H9 (cell line): ENCODE measurements at regions not wholly inside any gene's neighbourhood (a gene's known extent, or its start where the extent isn't known, plus 50 kb on each side); places are given as distances from the start of the nearest gene placed in this dataset.

ENCODE experiments used
- DNase-seq: peaks from one replicate; pipeline ENCODE4 v3.0.0-alpha.2; 2017
- H2AFZ ChIP-seq: one replicate; pipeline ENCODE4 v1.6.1; 2013; ENCODE audit warnings: mild to moderate bottlenecking, low read length, control low read depth, moderate library complexity
- H2AK5ac ChIP-seq: 2 replicates; pipeline ENCODE4 v1.6.1; 2013; ENCODE audit warnings: low read length, control low read depth, mixed read lengths; ENCODE audit not compliant: insufficient read length
- H2BK120ac ChIP-seq: one replicate; pipeline ENCODE4 v1.6.1; 2013; ENCODE audit warnings: low read depth, mild to moderate bottlenecking, low read length, control low read depth, inconsistent platforms; ENCODE audit not compliant: poor library complexity, severe bottlenecking
- H2BK12ac ChIP-seq: 2 replicates; pipeline ENCODE4 v1.6.1; 2013; ENCODE audit warnings: low read length, control low read depth, mixed read lengths, low read depth; ENCODE audit not compliant: insufficient read length
- H2BK15ac ChIP-seq: 2 replicates; pipeline ENCODE4 v1.6.1; 2013; ENCODE audit warnings: low read depth, low read length, control low read depth
- H2BK20ac ChIP-seq: one replicate; pipeline ENCODE4 v1.6.1; 2013; ENCODE audit warnings: low read depth, mild to moderate bottlenecking, low read length, control low read depth, inconsistent platforms; ENCODE audit not compliant: poor library complexity, severe bottlenecking
- H2BK5ac ChIP-seq: 2 replicates; pipeline ENCODE4 v1.6.1; 2013; ENCODE audit warnings: low read length, control low read depth, mixed read lengths; ENCODE audit not compliant: insufficient read length
- H3K14ac ChIP-seq: 2 replicates; pipeline ENCODE4 v1.6.1; 2013; ENCODE audit warnings: low read length, control low read depth; ENCODE audit not compliant: insufficient read depth
- H3K18ac ChIP-seq: 2 replicates; pipeline ENCODE4 v1.6.1; 2013; ENCODE audit warnings: low read depth, mild to moderate bottlenecking, mixed read lengths, low read length, control low read depth; ENCODE audit not compliant: insufficient read length
- H3K23ac ChIP-seq: 2 replicates; pipeline ENCODE4 v1.6.1; 2013; ENCODE audit warnings: low read length, control low read depth, mixed read lengths, low read depth; ENCODE audit not compliant: insufficient read length
- H3K23me2 ChIP-seq: 2 replicates; pipeline ENCODE4 v1.6.1; 2013; ENCODE audit warnings: low read depth, mild to moderate bottlenecking, mixed read lengths, low read length, control low read depth; ENCODE audit not compliant: insufficient read length, poor library complexity, severe bottlenecking
- H3K27ac ChIP-seq: 2 replicates; pipeline ENCODE4 v1.5.1; 2013; ENCODE audit warnings: low read length, control low read depth, mixed read lengths, low read depth; ENCODE audit not compliant: insufficient read length
- H3K27me3 ChIP-seq: 2 replicates; pipeline ENCODE4 v1.6.1; 2013; ENCODE audit warnings: low read length, control low read depth, inconsistent platforms; ENCODE audit not compliant: insufficient read depth
- H3K4ac ChIP-seq: 2 replicates; pipeline ENCODE4 v1.6.1; 2013; ENCODE audit warnings: low read depth, mild to moderate bottlenecking, control low read depth, inconsistent platforms, low read length, moderate library complexity
- H3K4me1 ChIP-seq: 2 replicates; pipeline ENCODE4 v1.6.1; 2013; ENCODE audit warnings: low read length, control low read depth, inconsistent platforms; ENCODE audit not compliant: insufficient read depth
- H3K4me2 ChIP-seq: 2 replicates; pipeline ENCODE4 v1.6.1; 2013; ENCODE audit warnings: low read length, control low read depth, mixed read lengths; ENCODE audit not compliant: insufficient read length, insufficient read depth
- H3K56ac ChIP-seq: 2 replicates; pipeline ENCODE4 v1.6.1; 2013; ENCODE audit warnings: low read depth, mild to moderate bottlenecking, mixed read lengths, low read length, control low read depth; ENCODE audit not compliant: insufficient read length
- H3K79me1 ChIP-seq: 2 replicates; pipeline ENCODE4 v1.6.1; 2013; ENCODE audit warnings: low read depth, mild to moderate bottlenecking, moderate library complexity, low read length, control low read depth, inconsistent platforms; ENCODE audit not compliant: insufficient read depth, poor library complexity, severe bottlenecking
- H3K79me2 ChIP-seq: 2 replicates; pipeline ENCODE4 v1.6.1; 2013; ENCODE audit warnings: low read length, control low read depth, inconsistent platforms; ENCODE audit not compliant: insufficient read depth
- H3K9ac ChIP-seq: 2 replicates; pipeline ENCODE4 v1.6.1; 2013; ENCODE audit warnings: low read length, control low read depth, mixed read lengths; ENCODE audit not compliant: insufficient read length; ENCODE audit errors: extremely low read depth
- H3K9me3 ChIP-seq: one replicate; pipeline ENCODE4 v1.6.1; 2013; ENCODE audit warnings: low read depth, low read length, inconsistent platforms; ENCODE audit not compliant: control insufficient read depth
- H3T11ph ChIP-seq: one replicate; pipeline ENCODE4 v1.6.1; 2013; ENCODE audit warnings: mild to moderate bottlenecking, low read length, control low read depth, inconsistent platforms
- H4K20me1 ChIP-seq: one replicate; pipeline ENCODE4 v1.6.1; 2013; ENCODE audit not compliant: control insufficient read depth, insufficient read length, insufficient read depth
- H4K5ac ChIP-seq: 2 replicates; pipeline ENCODE4 v1.6.1; 2013; ENCODE audit warnings: low read depth, mild to moderate bottlenecking, mixed read lengths, low read length, control low read depth; ENCODE audit not compliant: insufficient read length
- H4K8ac ChIP-seq: replicated peaks from 2 replicates; pipeline ENCODE4 v1.6.1; 2013; ENCODE audit warnings: low read length, control low read depth, mixed read lengths, low read depth; ENCODE audit not compliant: insufficient read length
- H4K91ac ChIP-seq: 2 replicates; pipeline ENCODE4 v1.6.1; 2013; ENCODE audit warnings: low read depth, mild to moderate bottlenecking, moderate library complexity, mixed read lengths, low read length, control low read depth; ENCODE audit not compliant: insufficient read length
- H3K27ac Mint-ChIP-seq, 3 experiments: 2 replicates in 2 of 3; 3 replicates in 1 of 3; pipeline ENCODE4 v1.8.0; 2020 to 2021; ENCODE audit warnings: mixed read lengths in 3 of 3, mild to moderate bottlenecking in 1 of 3, moderate library complexity in 1 of 3
- H3K27me3 Mint-ChIP-seq: 2 replicates; pipeline ENCODE4 v1.8.0; 2021; ENCODE audit warnings: low read depth, mild to moderate bottlenecking, moderate library complexity, mixed read lengths
- H3K36me3 Mint-ChIP-seq, 3 experiments: 2 replicates in 2 of 3; 3 replicates in 1 of 3; pipeline ENCODE4 v1.8.0; 2020 to 2021; ENCODE audit warnings: low read depth in 3 of 3, mixed read lengths in 3 of 3; ENCODE audit not compliant: insufficient read depth in 1 of 3
- H3K4me1 Mint-ChIP-seq, 2 experiments: 2 replicates each; pipeline ENCODE4 v1.8.0; 2020; ENCODE audit warnings: mixed read lengths in 2 of 2
- H3K4me3 Mint-ChIP-seq, 2 experiments: 2 replicates in 1 of 2; 3 replicates in 1 of 2; pipeline ENCODE4 v1.8.0; 2020 to 2021; ENCODE audit warnings: mild to moderate bottlenecking in 2 of 2, mixed read lengths in 2 of 2, moderate library complexity in 1 of 2
- H3K9me3 Mint-ChIP-seq, 2 experiments: 2 replicates in 1 of 2; 3 replicates in 1 of 2; pipeline ENCODE4 v1.8.0; 2020; ENCODE audit warnings: mild to moderate bottlenecking in 2 of 2, mixed read lengths in 2 of 2, moderate library complexity in 1 of 2
- CTCF ChIP-seq: fragments of 200-600 bp; sonication (generic); conservative IDR thresholded peaks from 3 replicates; pipeline ENCODE4 v1.8.0; 2021; ENCODE audit warnings: antibody characterized with exemption, mild to moderate bottlenecking

GRCh38 chr17:70235252-70235651, 65.9 kb downstream of the KCNJ2 start:
- Mint-ChIP-seq H3K9me3 (peaks cover 0 to 3% of the 10 kb centered on the region in 2 experiments; a peak in 3 of 5 replicates), H3K4me3 (no peak overlapping the region), H3K27me3 (no peaks in the 10 kb centered on the region), H3K4me1 (no peaks in the 10 kb centered on the region), H3K36me3 (peaks cover 0 to 4% (median 0%) of the 10 kb centered on the region in 3 experiments; a peak in 4 of 7 replicates), H3K27ac (no peak overlapping the region)
- Histone ChIP-seq H2AFZ (no peak overlapping the region), H3K14ac (no peak overlapping the region), H4K91ac (no peak overlapping the region), H3K23me2 (no peaks in the 10 kb centered on the region), H4K5ac (no peak overlapping the region), H3K4me2 (no peak overlapping the region), H3K9me3 (no peaks in the 10 kb centered on the region), H3K4ac (no peak overlapping the region), H3K27ac (no peak overlapping the region), H2BK15ac (no peak overlapping the region), H3K27me3 (no peaks in the 10 kb centered on the region), H2BK5ac (no peak overlapping the region), H2AK5ac (no peak overlapping the region), H3K56ac (no peak overlapping the region), H3K4me1 (no peaks in the 10 kb centered on the region), H2BK20ac (no peak overlapping the region), H3K18ac (no peak overlapping the region), H2BK120ac (no peak overlapping the region), H3T11ph (no peak overlapping the region), H4K20me1 (no peaks in the 10 kb centered on the region), H3K79me2 (no peaks in the 10 kb centered on the region), H3K23ac (no peak overlapping the region), H3K79me1 (no peaks in the 10 kb centered on the region), H2BK12ac (no peak overlapping the region), H3K9ac (no peak overlapping the region), H4K8ac (no peak overlapping the region)
- no peak for DNase-seq
- no peak for TF ChIP-seq CTCF
